GM19395 (cell line): ENCODE measurements at regions not wholly inside any gene's neighbourhood (a gene's known extent, or its start where the extent isn't known, plus 50 kb on each side); places are given as distances from the start of the nearest gene placed in this dataset.
"Not testable (repeated sequence)": the region's sequence is repeated elsewhere in the genome, so short reads cannot be mapped to it uniquely, and the experiment has no call there.

Experiments used
- ATAC-seq: cut with Tn5 transposase; IDR thresholded peaks from one replicate; pipeline ENCODE4 v1.9.1; 2021; ENCODE audit warnings: mild to moderate bottlenecking, moderate library complexity; ENCODE audit not compliant: unreplicated experiment

- ATAC-seq, result no peak
Observed at GRCh38 chr10:124249196-124249595, 155.8 kb upstream of the CHST15 start.

GRCh38 chr10:124248056-124249045 lies 155.0 kb upstream of the CHST15 start:
- ATAC-seq, result no peak

GRCh38 chr10:124245806-124246440 lies 152.5 kb upstream of the CHST15 start:
- ATAC-seq, result no peak

- ATAC-seq, result no peak
Observed at GRCh38 chr10:124245191-124245590, 151.8 kb upstream of the CHST15 start.

GRCh38 chr10:124244256-124244877 lies 151.0 kb upstream of the CHST15 start:
- ATAC-seq, result no peak

GRCh38 chr10:124243702-124244121 lies 150.3 kb upstream of the CHST15 start:
- ATAC-seq, result no peak

- ATAC-seq, result no peak
Observed at GRCh38 chr10:124242791-124243190, 149.4 kb upstream of the CHST15 start.

- ATAC-seq, result no peak
Observed at GRCh38 chr10:124242365-124242764, 149.0 kb upstream of the CHST15 start.

- not testable (repeated sequence) for ATAC-seq
Observed at GRCh38 chr10:124241510-124241909, 148.1 kb upstream of the CHST15 start.

- no peak for ATAC-seq
Observed at GRCh38 chr10:124240839-124241291, 147.5 kb upstream of the CHST15 start.

- ATAC-seq, result no peak
Observed at GRCh38 chr10:124239696-124240095, 146.3 kb upstream of the CHST15 start.

- ATAC-seq, result no peak
Observed at GRCh38 chr10:124239134-124239533, 145.7 kb upstream of the CHST15 start.

- no peak for ATAC-seq
Observed at GRCh38 chr10:124238367-124238766, 145.0 kb upstream of the CHST15 start.

GRCh38 chr10:124237282-124237961 lies 144.0 kb upstream of the CHST15 start:
- no peak for ATAC-seq

- no peak for ATAC-seq
Observed at GRCh38 chr10:124236816-124237215, 143.4 kb upstream of the CHST15 start.

- no peak for ATAC-seq
Observed at GRCh38 chr10:124236136-124236535, 142.7 kb upstream of the CHST15 start.

GRCh38 chr10:124235232-124235631 lies 141.8 kb upstream of the CHST15 start:
- ATAC-seq, result no peak

GRCh38 chr10:124233546-124234138 lies 140.2 kb upstream of the CHST15 start:
- no peak for ATAC-seq

GRCh38 chr10:124232686-124233545 lies 139.5 kb upstream of the CHST15 start:
- ATAC-seq, result no peak
